ENCODE measurements at regions not wholly inside any gene's neighbourhood (a gene's known extent, or its start where the extent isn't known, plus 50 kb on each side); places are given as distances from the start of the nearest gene placed in this dataset.
"Not testable (repeated sequence)": the region's sequence is repeated elsewhere in the genome, so short reads cannot be mapped to it uniquely, and the experiment has no call there.

- DNase-seq (ENCODE audit: insufficient read length, low spot score) = no peak
- no peak for TF ChIP-seq POLR2A (IDR thresholded peaks at IDR 0.05; ENCODE audit: low read depth, low read length)
- FAIRE-seq = no peak
These were observed 111.3 kb downstream of the SLC17A6 start for GRCh38 chr11:22449441-22449840.

- no peak for TF ChIP-seq POLR2A (IDR thresholded peaks at IDR 0.05; ENCODE audit: low read depth, low read length)
- no peak for FAIRE-seq
- DNase-seq (ENCODE audit: insufficient read length, low spot score) = no peak
These were observed 105.9 kb downstream of the SLC17A6 start for GRCh38 chr11:22444076-22444475.

- TF ChIP-seq POLR2A (IDR thresholded peaks at IDR 0.05; ENCODE audit: low read depth, low read length) = no peak
- DNase-seq (ENCODE audit: insufficient read length, low spot score) = no peak
- no peak for FAIRE-seq
These were observed 103.7 kb downstream of the SLC17A6 start for GRCh38 chr11:22441831-22442230.

- DNase-seq (ENCODE audit: insufficient read length, low spot score); FAIRE-seq: not testable (repeated sequence)
These were observed 97.4 kb downstream of the SLC17A6 start for GRCh38 chr11:22435582-22435981.

GRCh38 chr11:22433517-22433916 lies 95.3 kb downstream of the SLC17A6 start:
- TF ChIP-seq POLR2A (IDR thresholded peaks at IDR 0.05; ENCODE audit: low read depth, low read length) = no peak
- FAIRE-seq = no peak

GRCh38 chr11:22433094-22433455 lies 94.9 kb downstream of the SLC17A6 start:
- TF ChIP-seq POLR2A (IDR thresholded peaks at IDR 0.05; ENCODE audit: low read depth, low read length) = no peak
- DNase-seq (ENCODE audit: insufficient read length, low spot score) (no peak), FAIRE-seq (no peak)

More at GRCh38 chr11:22433517-22433916, 95.3 kb downstream of the SLC17A6 start:
- DNase-seq (ENCODE audit: insufficient read length, low spot score) = no peak

GRCh38 chr11:22432291-22433093 lies 94.3 kb downstream of the SLC17A6 start:
- TF ChIP-seq POLR2A (IDR thresholded peaks at IDR 0.05; ENCODE audit: low read depth, low read length) = no peak
- no peak for FAIRE-seq
- no peak for DNase-seq (ENCODE audit: insufficient read length, low spot score)

GRCh38 chr11:22431106-22431505 lies 92.9 kb downstream of the SLC17A6 start:
- no peak for TF ChIP-seq POLR2A (IDR thresholded peaks at IDR 0.05; ENCODE audit: low read depth, low read length)
- DNase-seq (ENCODE audit: insufficient read length, low spot score) (no peak), FAIRE-seq (no peak)

GRCh38 chr11:22430639-22431038 lies 92.5 kb downstream of the SLC17A6 start:
- no peak for FAIRE-seq
- no peak for DNase-seq (ENCODE audit: insufficient read length, low spot score)
- TF ChIP-seq POLR2A (IDR thresholded peaks at IDR 0.05; ENCODE audit: low read depth, low read length) = no peak

- FAIRE-seq (no peak), DNase-seq (ENCODE audit: insufficient read length, low spot score) (no peak)
- TF ChIP-seq POLR2A (IDR thresholded peaks at IDR 0.05; ENCODE audit: low read depth, low read length) = no peak
These were observed 92.0 kb downstream of the SLC17A6 start for GRCh38 chr11:22430141-22430541.
